Peyer's patch (tissue), 4 donors: ENCODE measurements at regions not wholly inside any gene's neighbourhood (a gene's known extent, or its start where the extent isn't known, plus 50 kb on each side); places are given as distances from the start of the nearest gene placed in this dataset.

Experiments used
- POLR2A ChIP-seq, 2 donors: fragments of 450-650 bp; IDR thresholded peaks; one replicate each; pipeline ENCODE4 v1.5.1; 2017; ENCODE audit warnings: antibody characterized with exemption in 2 of 2, mild to moderate bottlenecking in 2 of 2, moderate library complexity in 2 of 2
- TF ChIP-seq, protein P1 (sequence below), 6 experiments: fragments of 450-650 bp in 4 of 6; fragments of 200-600 bp in 2 of 6; sonication (generic) in 1 of 6; IDR thresholded peaks; one replicate each; pipeline ENCODE4 v1.5.1; 2017 to 2019; ENCODE audit warnings: antibody characterized with exemption in 6 of 6, mild to moderate bottlenecking in 3 of 6, moderate library complexity in 1 of 6

DNA sequence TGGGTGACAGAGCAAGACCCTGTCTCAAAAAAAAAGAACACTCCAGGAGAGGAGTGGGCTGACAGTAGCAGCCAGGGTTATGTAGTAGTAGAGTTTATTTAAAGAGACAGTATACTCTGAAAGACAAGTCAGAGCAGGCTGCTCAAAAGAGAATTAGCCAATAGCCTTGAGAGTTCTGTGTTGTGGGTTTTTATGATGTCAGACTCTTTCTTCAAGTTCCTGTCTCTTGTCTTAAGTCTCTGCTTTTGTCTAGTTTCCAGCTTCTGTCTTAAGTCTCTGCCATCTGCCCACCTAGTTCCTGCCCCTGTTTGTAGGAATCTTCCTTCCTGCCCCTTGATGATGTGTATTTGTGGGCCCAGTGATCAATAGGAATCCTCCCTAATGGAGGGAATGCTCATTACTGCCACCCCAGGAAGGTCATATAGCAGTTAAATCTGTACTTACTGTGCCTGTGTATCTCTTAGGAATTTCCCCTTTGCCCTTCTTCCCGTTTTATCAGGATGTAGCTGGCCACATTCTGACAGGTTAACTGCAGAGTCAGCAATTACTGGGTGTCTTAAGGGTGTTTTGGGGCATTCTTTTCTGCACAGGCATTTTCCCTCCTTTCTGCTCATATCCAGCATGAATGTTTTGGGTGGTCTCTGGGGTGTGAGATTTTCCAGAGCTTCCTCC lies 580.5 kb upstream of the SGCD start:
- TF ChIP-seq, protein P1, sequence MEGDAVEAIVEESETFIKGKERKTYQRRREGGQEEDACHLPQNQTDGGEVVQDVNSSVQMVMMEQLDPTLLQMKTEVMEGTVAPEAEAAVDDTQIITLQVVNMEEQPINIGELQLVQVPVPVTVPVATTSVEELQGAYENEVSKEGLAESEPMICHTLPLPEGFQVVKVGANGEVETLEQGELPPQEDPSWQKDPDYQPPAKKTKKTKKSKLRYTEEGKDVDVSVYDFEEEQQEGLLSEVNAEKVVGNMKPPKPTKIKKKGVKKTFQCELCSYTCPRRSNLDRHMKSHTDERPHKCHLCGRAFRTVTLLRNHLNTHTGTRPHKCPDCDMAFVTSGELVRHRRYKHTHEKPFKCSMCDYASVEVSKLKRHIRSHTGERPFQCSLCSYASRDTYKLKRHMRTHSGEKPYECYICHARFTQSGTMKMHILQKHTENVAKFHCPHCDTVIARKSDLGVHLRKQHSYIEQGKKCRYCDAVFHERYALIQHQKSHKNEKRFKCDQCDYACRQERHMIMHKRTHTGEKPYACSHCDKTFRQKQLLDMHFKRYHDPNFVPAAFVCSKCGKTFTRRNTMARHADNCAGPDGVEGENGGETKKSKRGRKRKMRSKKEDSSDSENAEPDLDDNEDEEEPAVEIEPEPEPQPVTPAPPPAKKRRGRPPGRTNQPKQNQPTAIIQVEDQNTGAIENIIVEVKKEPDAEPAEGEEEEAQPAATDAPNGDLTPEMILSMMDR (IDR thresholded peaks at IDR 0.05) = no peak
- no peak for TF ChIP-seq POLR2A (IDR thresholded peaks at IDR 0.05)
